ENCODE measurements at regions not wholly inside any gene's neighbourhood (a gene's known extent, or its start where the extent isn't known, plus 50 kb on each side); places are given as distances from the start of the nearest gene placed in this dataset.

DNA sequence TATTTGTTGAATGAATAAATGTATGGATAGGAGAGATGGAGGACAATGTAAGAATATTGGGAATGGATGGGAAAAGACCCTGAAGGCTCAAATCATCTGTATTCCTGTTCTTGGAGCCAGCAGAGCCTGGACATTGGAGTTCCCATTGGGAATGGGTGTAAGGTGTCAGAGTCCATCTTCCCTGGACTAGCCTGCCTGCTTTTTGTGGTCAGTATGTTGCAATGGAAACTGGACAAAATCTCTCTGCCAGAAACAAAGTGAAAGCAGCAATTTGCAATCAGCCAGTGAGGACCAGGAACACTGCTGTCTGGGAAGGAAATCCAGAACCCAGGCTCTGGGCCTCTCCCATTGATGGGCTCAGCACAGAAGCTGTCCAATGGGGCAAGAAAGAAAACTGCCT is 83.5 kb upstream of the SKOR2 start:
- no peak for DNase-seq (ENCODE audit: low read depth in 2 of 2)

DNA sequence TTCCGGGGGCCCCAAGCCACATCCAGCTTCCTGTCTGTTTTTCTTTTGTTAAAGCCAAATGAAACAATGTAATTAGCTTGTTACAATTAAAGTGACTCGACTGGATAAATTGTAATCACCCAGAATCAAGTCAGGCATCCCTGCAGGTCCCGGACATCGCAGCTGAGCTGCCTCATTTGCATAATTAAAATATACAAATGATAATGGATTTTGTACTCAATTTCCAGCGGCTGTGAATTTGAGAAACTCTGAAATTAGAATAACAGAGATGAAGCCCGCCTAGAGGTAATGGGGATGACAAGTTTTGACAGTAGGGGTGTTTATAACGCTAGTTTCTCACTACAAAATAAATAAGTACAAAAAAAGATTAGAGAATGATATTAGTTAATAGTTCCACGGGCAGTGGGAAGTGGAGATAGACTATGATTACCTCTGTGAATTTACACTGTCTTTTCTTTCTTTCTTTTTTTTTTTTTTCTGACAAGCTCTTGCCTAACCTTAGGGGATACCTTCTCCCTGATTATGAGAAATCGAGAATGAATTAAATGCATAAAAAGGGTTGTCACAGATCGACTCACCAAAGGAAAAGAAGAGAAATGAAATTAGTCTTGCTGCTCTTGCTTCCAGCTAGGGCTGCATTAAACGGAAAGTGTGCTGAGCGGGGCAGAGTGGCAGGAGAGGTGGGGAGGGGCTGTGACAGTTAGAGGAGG is 82.6 kb upstream of the SKOR2 start:
- DNase-seq (ENCODE audit: low read depth in 2 of 2) = no peak

DNA sequence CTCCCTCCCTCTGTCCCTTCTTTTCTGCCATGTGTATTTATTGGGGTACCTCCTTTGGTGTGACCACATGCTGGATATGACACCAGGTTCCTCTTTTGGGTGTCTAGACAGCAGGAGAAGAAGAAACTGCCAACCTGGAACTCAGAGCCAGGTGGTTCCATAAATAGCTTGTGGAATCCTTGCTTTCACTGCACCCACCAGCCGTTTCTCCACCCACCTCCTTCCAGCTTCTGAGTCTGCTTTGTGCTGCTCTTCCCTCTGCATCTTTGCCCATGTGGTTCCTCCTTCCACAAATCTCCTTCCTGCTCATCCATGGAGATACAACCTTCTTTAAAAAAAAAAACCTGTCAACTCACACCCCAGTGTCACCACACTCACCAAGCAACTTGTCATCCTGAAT is 80.2 kb upstream of the SKOR2 start:
- DNase-seq (ENCODE audit: low read depth in 2 of 2) = no peak

DNA sequence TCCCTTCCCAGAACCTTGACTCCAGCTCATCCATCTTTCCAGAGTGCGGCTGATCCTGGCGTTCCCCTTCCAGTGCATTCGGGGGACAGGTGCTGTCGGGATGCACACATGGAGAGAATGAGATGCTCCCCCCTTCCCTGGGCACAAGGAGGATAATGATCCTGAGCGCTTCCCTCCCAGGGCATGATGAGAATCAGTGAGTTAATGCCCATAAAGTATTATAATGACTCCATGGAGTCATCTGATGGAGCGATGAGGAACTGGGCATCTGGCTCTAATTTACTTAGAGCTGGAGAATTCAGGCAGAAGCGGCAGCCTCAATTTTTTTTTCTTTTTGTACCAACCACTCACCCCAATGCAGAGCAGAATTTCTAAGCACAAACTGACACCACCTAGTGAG is 79.6 kb upstream of the SKOR2 start:
- DNase-seq (ENCODE audit: low read depth in 2 of 2) = no peak

DNA sequence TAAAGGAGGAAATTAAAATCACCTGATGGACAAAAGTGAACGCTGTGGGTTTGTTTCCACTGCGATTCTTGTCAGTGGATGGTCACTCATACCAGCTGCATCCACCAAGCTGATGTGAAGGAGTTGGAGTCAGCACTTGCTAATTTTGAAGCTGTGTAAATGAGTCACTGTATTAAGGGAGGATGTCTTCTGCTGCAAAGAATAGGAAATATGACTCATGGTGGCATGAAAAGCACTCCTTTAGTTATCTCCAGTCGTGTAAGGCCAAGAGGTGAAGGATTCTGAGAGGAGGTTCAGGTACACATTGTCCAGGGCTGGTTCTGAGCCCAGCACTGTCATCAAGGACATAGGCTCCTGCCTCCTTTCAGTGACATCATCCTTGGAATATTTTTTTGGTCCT is 71.7 kb upstream of the SKOR2 start:
- no peak for DNase-seq (ENCODE audit: low read depth in 2 of 2)

DNA sequence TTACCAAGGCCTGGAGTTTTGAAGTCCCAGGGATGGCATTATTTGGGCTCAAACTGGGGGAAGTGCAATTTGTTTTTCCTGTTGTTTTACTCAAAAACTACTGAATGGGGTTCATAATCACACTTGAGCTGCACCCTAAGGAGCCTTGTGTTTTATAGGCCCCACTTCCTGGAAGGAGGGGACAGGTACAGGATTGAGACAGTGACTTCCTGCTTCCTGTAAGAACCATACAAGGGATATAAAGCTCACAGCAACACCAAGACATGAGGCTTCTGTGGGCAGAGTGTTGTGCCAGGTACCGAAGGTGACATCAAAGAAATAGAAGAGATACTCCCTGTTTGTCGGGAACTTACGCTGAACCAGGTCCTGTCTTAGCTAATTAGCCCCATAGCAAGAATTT is 70.4 kb upstream of the SKOR2 start:
- no peak for DNase-seq (ENCODE audit: low read depth in 2 of 2)

DNA sequence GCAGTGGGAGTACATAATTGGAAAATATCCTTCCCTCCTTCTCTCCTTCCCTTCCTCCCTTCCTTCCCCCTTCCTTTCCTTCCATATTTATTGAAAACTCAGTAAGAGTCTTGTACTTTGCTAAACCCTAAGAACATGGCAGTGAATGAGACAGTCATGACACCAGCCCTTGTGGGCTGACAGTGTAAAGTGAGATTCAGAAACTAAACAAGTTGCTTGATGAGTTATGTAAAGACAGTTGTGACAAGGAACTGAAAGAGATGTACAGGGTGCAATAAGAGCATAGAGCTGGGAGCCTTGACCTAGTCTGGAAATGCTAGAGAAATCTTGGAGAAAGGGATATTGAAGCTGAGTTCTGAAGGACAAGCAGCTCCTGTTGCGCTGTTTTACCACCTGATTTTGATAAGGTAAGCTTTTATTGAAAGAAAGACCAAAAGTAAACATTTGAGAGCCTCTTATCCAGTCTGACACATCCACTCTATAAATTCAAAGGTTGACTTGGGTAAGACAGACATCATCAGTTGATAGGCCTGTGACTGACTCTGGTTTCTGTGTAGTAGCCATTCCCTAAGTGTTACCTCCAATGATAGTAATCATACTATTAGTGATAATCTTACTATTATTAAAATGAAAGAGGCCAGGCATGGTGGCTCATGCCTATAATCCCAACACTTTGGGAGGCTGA is 66.5 kb upstream of the SKOR2 start:
- DNase-seq (ENCODE audit: low read depth in 2 of 2) = no peak

DNA sequence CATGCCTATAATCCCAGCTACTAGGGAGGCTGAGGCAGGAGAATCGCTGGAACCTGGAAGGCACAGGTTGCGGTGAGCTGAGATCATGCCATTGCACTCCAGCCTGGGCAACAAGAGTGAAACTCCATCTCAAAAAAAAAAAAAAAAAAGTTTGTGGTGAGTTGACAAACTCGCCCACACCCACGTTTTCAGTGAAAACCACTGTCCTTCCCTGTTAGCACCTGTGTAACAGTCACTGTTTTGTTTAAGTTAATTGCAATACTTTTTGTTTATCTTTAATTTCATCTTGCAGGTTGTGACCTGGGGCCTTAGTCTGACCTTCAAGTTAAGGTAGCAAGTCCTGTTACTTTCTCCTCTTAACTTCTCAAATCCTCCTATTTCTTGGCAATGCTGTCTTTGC is 65.5 kb upstream of the SKOR2 start:
- no peak for DNase-seq (ENCODE audit: low read depth in 2 of 2)

DNA sequence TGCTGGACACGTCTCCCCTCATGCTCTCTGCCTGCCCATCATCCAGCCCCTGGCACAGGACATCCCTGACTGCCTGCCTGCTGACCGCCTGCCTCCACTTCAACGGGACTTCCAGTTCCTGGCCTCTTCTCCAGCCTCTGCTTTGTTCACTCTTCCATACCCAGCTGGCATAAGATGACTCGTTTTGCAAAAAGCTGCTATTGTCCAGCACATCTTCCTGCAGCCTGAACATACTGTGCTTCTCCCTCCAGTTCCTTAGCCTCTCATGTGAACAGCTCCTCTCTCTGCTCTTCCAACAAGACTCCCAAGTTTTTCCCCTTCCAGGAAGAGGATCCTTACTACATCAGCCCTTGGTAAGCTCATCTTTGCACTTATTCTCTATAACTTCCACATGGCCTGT is 62.4 kb upstream of the SKOR2 start:
- no peak for DNase-seq (ENCODE audit: low read depth in 2 of 2)

DNA sequence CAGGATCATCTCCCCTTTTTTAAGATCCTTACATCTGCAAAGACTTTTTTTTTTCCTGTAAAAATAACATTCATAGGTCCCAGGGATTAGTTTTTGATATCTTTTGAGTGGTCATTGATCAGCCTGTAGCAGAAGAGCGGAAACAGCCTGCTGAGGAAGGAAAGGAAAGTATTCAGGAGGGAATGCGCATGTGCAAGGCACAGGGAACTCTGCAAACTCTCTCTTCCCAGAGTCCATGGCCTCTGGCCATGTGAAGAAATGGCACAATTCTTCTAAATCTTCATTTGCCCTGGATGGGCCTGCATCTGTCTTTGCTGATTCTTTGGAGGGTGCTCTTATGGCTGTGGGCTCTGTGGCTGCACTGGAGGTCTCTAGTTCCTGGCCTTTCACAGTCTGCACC is 60.1 kb upstream of the SKOR2 start:
- DNase-seq (ENCODE audit: low read depth in 2 of 2) = no peak
